HTR-8/SVneo (cell line): ENCODE measurements at regions not wholly inside any gene's neighbourhood (a gene's known extent, or its start where the extent isn't known, plus 50 kb on each side); places are given as distances from the start of the nearest gene placed in this dataset.

ENCODE experiments used
- DNase-seq: peaks from one replicate; pipeline ENCODE4 v3.0.0; 2011; ENCODE audit warnings: low spot score, mixed read lengths; ENCODE audit not compliant: insufficient read length
- FAIRE-seq: peaks from 2 replicates; lab custom pipeline; 2011; peaks lifted over from hg19 to GRCh38; lab: Jason Lieb, UNC

DNA sequence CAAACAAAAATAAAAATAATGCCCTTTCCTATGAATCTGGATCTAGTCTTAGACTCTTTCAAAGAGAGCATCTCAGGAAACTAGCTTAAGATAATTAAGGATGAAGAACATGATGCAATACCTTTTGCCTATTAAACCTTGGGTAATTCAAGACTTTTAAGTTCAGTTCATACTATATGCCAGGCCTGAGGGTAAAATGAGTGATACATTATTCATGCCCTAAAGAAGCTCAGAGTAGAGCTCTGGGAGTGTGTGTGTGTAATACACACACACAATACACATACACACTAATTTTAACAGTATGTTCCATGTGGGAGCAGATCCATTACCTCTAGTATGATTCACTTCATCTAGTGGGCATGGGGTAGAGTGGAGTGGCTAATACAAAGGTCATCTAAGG, 651.4 kb upstream of the CHORDC1 start:
- DNase-seq: no peak
- no peak for FAIRE-seq

- FAIRE-seq (no peak), DNase-seq (no peak)
Measured at GRCh38 chr11:90867416-90867815, 644.6 kb upstream of the CHORDC1 start.

DNA sequence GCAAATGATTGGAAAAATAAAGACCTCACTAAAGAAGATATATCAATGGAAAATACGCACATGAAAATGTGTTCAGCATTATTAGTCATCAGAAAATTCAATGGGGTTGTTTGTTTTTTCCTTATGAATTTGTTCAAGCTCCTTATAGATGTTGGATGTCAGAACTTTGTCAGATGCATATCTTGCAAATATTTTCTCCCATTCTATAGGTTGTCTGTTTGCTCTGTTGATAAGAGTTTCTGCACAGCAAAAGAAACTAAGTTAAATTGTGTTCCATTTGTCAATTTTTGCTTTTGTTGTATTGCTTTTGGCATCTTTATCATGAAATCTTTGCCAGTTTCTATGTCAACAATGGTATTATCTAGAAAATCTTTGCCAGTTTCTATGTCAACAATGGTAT, 633.9 kb upstream of the CHORDC1 start:
- DNase-seq: no peak
- FAIRE-seq: no peak

DNA sequence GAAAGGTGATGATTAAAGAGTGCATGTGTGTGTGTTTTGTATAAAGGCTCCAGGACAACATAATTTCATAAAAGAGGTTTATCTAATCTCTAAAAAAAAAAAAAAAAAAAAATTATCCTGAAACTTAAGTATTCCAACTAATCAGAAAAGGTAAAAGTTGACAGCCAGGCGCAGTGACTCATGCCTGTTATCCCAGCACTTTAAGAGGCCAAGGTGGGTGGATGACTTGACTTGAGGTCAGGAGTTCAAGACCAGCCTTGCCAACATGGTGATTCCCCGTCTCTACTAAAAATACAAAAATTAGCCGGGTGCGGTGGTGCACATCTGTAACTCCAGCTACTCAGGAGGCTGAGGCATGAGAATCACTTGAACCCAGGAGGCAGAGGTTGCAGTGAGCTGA, 632.7 kb upstream of the CHORDC1 start:
- no peak for DNase-seq
- FAIRE-seq: no peak

GRCh38 chr11:90851196-90851595, 628.3 kb upstream of the CHORDC1 start:
- no peak for FAIRE-seq
- no peak for DNase-seq

GRCh38 chr11:90849312-90849711, 626.5 kb upstream of the CHORDC1 start:
- no peak for FAIRE-seq
- no peak for DNase-seq

- DNase-seq: no peak
- no peak for FAIRE-seq
Measured at GRCh38 chr11:90847268-90847886, 624.5 kb upstream of the CHORDC1 start.

DNA sequence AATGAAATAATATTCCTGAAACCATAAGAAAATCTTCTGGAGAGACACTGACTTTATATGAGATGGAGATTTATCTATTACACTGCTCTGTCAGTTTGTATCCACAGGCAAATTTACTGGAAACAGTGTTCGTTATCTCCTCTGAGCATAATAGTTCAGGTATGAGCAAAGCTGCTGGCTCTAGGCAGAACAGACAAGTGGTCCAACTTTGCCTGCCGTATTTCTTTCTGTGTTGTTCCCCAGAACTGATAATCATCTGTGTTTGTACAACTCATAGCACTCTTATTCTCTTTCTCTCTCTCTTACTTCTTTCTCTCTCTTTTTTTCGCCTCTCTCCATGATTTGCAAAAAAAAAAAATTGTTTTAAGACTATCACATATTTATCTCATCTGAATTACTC, 623.8 kb upstream of the CHORDC1 start:
- FAIRE-seq (no peak), DNase-seq (no peak)

DNA sequence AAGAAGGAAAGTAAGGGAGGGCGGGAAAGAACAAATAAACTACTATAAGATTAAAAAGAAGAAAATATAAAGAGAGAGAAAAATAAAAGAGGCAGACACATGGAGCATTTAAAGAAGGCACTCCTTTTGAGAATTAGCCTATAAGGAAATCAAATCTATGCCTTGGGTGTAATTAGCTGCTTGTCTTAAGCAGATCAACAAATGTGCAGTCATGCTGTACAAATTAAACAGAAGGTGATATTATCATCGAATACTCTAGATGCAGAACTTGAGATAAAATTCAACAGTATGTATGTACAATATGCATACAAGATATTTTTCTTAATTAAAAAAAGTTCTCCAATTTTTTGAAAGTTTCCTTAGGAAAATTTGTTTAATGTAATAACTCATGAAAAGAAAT, 623.0 kb upstream of the CHORDC1 start:
- DNase-seq: no peak
- FAIRE-seq: no peak

DNA sequence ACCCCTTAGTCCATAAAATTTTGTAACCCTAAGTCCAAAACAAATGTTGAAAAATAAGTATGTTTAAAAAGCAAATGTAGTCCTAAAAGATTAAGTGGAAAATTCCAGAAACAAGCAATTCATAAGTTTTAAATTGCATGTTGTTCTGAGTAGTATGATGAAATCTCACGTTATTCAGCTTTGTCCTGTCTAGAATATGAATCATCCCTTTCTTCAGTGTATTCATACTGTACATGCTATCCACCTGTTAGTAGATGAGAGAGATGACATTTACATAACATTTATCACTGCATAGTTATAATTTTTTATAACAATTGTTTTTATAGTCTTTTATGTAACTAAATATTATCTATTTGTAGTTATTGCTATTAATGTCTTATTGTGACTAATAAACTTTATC, 622.3 kb upstream of the CHORDC1 start:
- no peak for DNase-seq
- no peak for FAIRE-seq

- DNase-seq: no peak
- no peak for FAIRE-seq
Measured at GRCh38 chr11:90844041-90844440, 621.2 kb upstream of the CHORDC1 start.

GRCh38 chr11:90842681-90843080, 619.8 kb upstream of the CHORDC1 start:
- DNase-seq (no peak), FAIRE-seq (no peak)

DNA sequence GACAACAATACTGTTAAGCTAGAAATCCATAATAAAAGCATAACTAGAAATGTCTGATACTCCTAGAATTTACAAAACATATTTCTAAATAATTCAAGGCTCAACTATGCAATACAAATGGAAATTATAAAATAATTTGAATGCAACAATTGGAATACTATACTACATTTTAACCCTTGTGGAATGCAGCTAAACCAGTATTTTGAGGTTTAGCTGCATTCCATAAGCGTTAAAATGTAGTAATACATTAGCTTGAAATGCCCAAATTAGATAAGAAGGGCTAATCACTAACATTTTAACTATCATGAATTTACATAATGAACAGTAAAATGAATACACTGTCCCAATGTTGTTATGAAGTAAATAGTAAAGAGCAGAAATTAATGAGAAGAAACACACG, 617.2 kb upstream of the CHORDC1 start:
- DNase-seq (no peak), FAIRE-seq (no peak)

GRCh38 chr11:90836031-90836430, 613.2 kb upstream of the CHORDC1 start:
- no peak for DNase-seq
- FAIRE-seq: no peak

DNA sequence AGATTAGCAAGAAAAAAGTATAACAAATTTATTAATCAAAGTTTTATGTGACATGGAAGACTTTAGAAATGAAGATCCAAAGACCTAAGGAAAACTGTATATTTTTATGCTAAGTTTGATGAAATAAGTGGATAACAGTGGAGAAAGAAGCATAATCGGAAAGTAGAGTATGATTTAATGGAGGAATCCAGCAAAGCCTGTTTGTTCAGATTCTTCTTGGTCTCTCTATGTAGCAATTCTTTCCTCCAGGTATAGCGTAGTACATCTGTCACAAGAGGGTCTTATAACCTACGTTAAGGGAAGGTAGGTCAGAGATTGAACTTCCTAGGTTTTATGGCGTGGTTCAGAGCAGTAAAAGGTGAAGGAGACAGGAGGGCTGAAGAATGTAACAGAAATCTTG, 600.6 kb upstream of the CHORDC1 start:
- FAIRE-seq (no peak), DNase-seq (no peak)

DNA sequence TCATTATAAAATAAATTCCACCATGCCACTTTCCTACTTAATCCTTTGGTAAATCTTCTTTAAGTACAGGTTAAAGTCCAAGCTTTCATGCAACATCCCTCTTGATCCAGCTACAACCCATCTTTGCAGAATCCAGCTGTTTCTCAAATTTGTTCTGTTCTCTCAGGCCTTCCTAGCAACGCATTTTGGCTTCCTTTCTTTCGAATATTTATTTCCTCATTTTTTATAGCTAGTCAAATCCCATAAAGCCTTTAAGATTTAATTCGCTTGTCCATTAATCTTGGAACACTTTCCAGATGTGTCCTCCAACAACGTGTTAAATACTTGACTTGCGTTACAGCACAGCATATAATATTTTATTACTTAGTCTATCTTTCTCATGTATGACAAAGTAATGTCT, 600.1 kb upstream of the CHORDC1 start:
- DNase-seq: no peak
- no peak for FAIRE-seq

DNA sequence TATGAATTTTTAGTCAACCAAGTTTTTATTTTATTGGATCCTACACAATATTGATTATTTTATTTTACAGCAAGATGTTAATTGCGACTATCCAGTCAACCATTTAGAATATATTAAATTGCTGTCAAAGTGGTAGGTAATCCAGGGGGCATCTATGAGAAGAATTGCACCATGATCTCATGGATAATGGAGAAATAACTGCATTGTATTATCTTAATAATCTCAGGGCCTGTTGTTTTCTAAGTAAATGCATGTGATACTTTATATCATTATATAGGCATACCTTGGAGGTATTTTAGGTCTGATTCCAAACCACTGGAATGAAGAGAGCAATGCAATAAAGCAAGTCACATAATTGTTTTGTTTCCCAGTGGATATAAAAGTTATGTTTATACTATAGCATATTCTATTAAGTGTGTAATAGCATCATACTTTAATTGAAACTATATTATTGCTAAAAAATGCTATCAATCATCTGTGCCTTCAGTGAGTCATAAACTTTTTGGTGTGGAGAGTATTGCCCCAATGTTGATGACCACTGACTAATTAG, 595.4 kb upstream of the CHORDC1 start:
- DNase-seq (no peak), FAIRE-seq (no peak)

GRCh38 chr11:90809581-90809980, 586.7 kb upstream of the CHORDC1 start:
- no peak for FAIRE-seq
- no peak for DNase-seq

DNA sequence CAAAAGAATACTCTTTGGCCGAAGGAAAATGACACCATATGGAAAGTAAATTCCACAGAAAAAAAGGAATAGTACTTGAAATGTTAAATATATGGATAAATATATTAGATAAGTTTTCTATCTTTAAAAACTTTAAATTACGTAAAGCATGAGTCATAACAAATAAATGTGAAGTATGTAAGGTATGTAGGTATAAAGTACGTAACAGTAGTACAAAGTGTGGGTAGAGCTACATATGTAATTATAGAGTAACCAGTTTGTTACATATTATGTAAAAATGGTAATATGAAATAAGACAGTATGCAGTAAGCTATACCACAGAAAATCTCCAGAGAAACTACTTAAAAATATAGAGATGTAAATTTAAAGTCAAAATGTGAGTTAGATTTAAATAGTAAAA, 582.3 kb upstream of the CHORDC1 start:
- no peak for FAIRE-seq
- no peak for DNase-seq

- FAIRE-seq (no peak), DNase-seq (no peak)
Measured at GRCh38 chr11:90803831-90804230, 581.0 kb upstream of the CHORDC1 start.

DNA sequence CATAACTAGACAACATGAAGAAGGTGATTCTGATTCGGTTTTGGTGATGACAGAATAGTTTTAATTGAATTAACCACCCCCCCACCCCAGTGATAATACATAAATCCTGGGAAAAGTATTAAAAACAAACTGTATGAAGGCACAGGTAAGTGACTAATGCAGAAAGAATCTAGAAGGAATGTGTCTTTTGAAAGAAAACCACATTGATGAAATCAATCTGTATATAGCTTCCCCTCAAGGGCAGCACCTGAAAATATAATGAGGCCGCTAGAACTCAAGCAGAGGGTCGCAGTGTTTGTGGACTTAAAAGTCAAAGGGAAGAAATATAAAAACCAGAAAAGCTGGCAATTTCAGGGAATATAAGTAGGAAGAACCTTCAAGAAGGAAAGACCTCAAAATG, 580.5 kb upstream of the CHORDC1 start:
- no peak for DNase-seq
- no peak for FAIRE-seq

GRCh38 chr11:90798769-90799168, 575.9 kb upstream of the CHORDC1 start:
- DNase-seq (no peak), FAIRE-seq (no peak)

- no peak for FAIRE-seq
- no peak for DNase-seq
Measured at GRCh38 chr11:90795746-90796145, 572.9 kb upstream of the CHORDC1 start.
